ENCODE measurements at regions not wholly inside any gene's neighbourhood (a gene's known extent, or its start where the extent isn't known, plus 50 kb on each side); places are given as distances from the start of the nearest gene placed in this dataset.

DNA sequence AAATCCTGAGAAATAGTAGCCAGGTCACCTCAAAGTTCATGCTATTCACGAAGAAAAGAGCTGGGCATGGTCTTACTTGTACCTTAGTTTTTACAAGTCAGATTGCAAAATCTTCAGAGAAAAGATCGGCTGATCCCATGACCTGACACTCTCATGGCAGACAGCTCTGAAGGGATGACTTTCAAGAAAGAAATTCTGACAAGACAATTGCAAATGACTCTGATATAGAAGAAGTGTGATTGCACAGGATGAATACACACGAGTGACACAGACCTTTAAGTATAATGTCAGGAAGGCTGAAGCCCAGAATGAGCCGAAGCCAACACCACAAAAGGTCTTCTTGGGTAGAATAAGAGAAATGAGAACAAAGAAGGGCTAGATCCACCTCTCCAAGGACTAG is 59.4 kb upstream of the DRD2 start:
- H3K27ac Mint-ChIP-seq, result no peak overlapping the region
- no peak overlapping the region for H3K4me3 Mint-ChIP-seq
- peaks cover 8% of the 10 kb centered on the region; the same call in 1 of the 2 replicates for H3K27me3 Mint-ChIP-seq (ENCODE audit: insufficient read depth)
- H3K4me1 Mint-ChIP-seq (ENCODE audit: low read depth), result no peaks in the 10 kb centered on the region
- DNase-seq, result no peak
- no peak for TF ChIP-seq CTCF (IDR thresholded peaks at IDR 0.05)
- no peaks in the 10 kb centered on the region for H3K9me3 Mint-ChIP-seq
- H3K36me3 Mint-ChIP-seq (ENCODE audit: low read depth), result no peaks in the 10 kb centered on the region

- Mint-ChIP-seq H3K4me3 (no peak overlapping the region), H3K36me3 (ENCODE audit: low read depth) (no peaks in the 10 kb centered on the region), H3K27me3 (ENCODE audit: insufficient read depth) (peaks cover 8% of the 10 kb centered on the region; the same call in 1 of the 2 replicates), H3K27ac (no peak overlapping the region), H3K4me1 (ENCODE audit: low read depth) (no peaks in the 10 kb centered on the region), H3K9me3 (no peaks in the 10 kb centered on the region)
- no peak for DNase-seq
- no peak for TF ChIP-seq CTCF (IDR thresholded peaks at IDR 0.05)
These were observed 58.2 kb upstream of the DRD2 start for GRCh38 chr11:113533425-113533698.

DNA sequence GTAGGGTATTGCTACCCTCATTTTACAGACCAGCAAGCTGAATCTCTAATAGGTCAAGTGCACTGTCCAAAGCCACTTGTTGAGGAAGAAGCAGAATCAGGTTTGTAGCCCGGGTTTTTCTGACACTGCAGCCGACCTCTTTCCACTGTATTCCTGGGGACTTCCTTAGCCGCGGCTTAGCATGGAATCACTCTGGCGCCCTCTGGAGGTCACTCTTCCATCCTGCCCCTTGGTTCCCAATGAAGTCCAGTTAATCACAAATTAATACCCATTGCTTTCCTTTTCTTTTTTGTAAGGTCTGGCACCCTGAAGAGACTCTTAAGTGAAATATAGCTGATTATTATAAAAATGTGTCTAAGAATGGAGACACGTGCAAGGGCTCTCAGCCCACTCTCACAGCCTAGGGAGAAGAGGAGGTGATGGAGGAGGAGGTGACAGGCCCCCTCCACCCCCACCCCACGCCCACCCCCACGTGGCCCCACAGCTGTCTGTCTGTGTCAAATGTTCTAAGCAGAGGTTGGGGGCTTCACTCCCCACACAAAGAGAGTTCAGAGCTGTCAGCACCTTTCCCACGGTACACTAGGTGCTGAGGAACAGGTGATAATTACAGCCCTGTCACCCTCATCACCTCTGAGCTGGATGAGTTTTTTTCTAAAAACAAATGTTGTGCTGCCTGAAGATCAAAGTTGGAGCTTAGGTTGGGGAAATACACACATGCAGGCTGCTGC is 57.7 kb upstream of the DRD2 start:
- H3K27me3 Mint-ChIP-seq (ENCODE audit: insufficient read depth), result peaks cover 8% of the 10 kb centered on the region; the same call in 1 of the 2 replicates
- peak; percentile 43 for DNase-seq
- TF ChIP-seq CTCF (IDR thresholded peaks at IDR 0.05), result peak; percentile 91
- H3K36me3 Mint-ChIP-seq (ENCODE audit: low read depth), result no peaks in the 10 kb centered on the region
- no peak overlapping the region for H3K27ac Mint-ChIP-seq
- H3K4me1 Mint-ChIP-seq (ENCODE audit: low read depth), result no peaks in the 10 kb centered on the region
- H3K4me3 Mint-ChIP-seq, result no peak overlapping the region
- no peaks in the 10 kb centered on the region for H3K9me3 Mint-ChIP-seq

- TF ChIP-seq CTCF (IDR thresholded peaks at IDR 0.05), result no peak
- no peaks in the 10 kb centered on the region for H3K36me3 Mint-ChIP-seq (ENCODE audit: low read depth)
- H3K9me3 Mint-ChIP-seq, result no peaks in the 10 kb centered on the region
- H3K27ac Mint-ChIP-seq, result no peak overlapping the region
- H3K4me3 Mint-ChIP-seq, result no peak overlapping the region
- H3K4me1 Mint-ChIP-seq (ENCODE audit: low read depth), result no peaks in the 10 kb centered on the region
- DNase-seq, result no peak
- H3K27me3 Mint-ChIP-seq (ENCODE audit: insufficient read depth), result peaks cover 8% of the 10 kb centered on the region; the same call in 1 of the 2 replicates
These were observed 56.6 kb upstream of the DRD2 start for GRCh38 chr11:113531575-113532451.

GRCh38 chr11:113531083-113531482 is 55.9 kb upstream of the DRD2 start:
- Mint-ChIP-seq H3K27me3 (ENCODE audit: insufficient read depth) (peaks cover 8% of the 10 kb centered on the region; the same call in 1 of the 2 replicates), H3K27ac (no peak overlapping the region), H3K4me1 (ENCODE audit: low read depth) (no peaks in the 10 kb centered on the region), H3K4me3 (no peak overlapping the region), H3K36me3 (ENCODE audit: low read depth) (no peaks in the 10 kb centered on the region), H3K9me3 (no peaks in the 10 kb centered on the region)
- no peak for DNase-seq
- TF ChIP-seq CTCF (IDR thresholded peaks at IDR 0.05), result no peak
